Esophagus muscularis mucosa (tissue), 4 donors: ENCODE measurements at regions not wholly inside any gene's neighbourhood (a gene's known extent, or its start where the extent isn't known, plus 50 kb on each side); places are given as distances from the start of the nearest gene placed in this dataset.

ENCODE experiments used
- DNase-seq: peaks from one replicate; pipeline ENCODE4 v3.0.0-alpha.2; 2017; ENCODE audit errors: extremely low spot score
- H3K27ac ChIP-seq, 4 donors: fragments of 200-600 bp; sonication (generic); replicated peaks in 1 of 4; 1 replicate in 3 of 4; 2 replicates in 1 of 4; pipeline ENCODE4 v1.5.1; 2016 to 2019; ENCODE audit warnings: mild to moderate bottlenecking in 1 of 4
- H3K27me3 ChIP-seq, 4 donors: fragments of 200-600 bp; sonication (generic); one replicate each; pipeline versions ENCODE4 v1.5.1 to v1.6.0; 2016 to 2019
- H3K36me3 ChIP-seq, 4 donors: fragments of 200-600 bp; sonication (generic); one replicate each; pipeline ENCODE4 v1.5.1; 2016 to 2019
- H3K4me1 ChIP-seq, 4 donors: fragments of 200-600 bp; sonication (generic); one replicate each; pipeline ENCODE4 v1.5.1; 2016 to 2019
- H3K4me3 ChIP-seq, 4 donors: fragments of 200-600 bp; sonication (generic); 1 replicate in 2 of 4; 2 replicates in 2 of 4; pipeline ENCODE4 v1.5.1; 2016 to 2019; ENCODE audit warnings: mild to moderate bottlenecking in 4 of 4, moderate library complexity in 1 of 4
- H3K9me3 ChIP-seq, 4 donors: fragments of 200-600 bp; sonication (generic); 1 replicate in 3 of 4; 2 replicates in 1 of 4; pipeline ENCODE4 v1.5.1; 2016 to 2019
- EP300 ChIP-seq: sonication (generic); formaldehyde crosslinking; IDR thresholded peaks from one replicate; pipeline ENCODE4 v1.6.1; 2017; ENCODE audit warnings: antibody characterized with exemption
- POLR2A ChIP-seq: fragments of 450-650 bp; IDR thresholded peaks from one replicate; pipeline ENCODE4 v1.6.1; 2017; ENCODE audit warnings: antibody characterized with exemption, moderate library complexity, mild to moderate bottlenecking, low read depth
- POLR2AphosphoS5 ChIP-seq, 2 donors: sonication (generic); formaldehyde crosslinking; IDR thresholded peaks; one replicate each; pipeline ENCODE4 v1.6.1; 2017; ENCODE audit warnings: antibody characterized with exemption in 2 of 2
- WGBS: methylation state at CpG from one replicate; pipeline ENCODE4 v1.1.5; 2018; 5-methylcytosine and 5-hydroxymethylcytosine counted together
- intact Hi-C: fragments of 100-400 bp; cut with DNase I; formaldehyde crosslinking; loops from one replicate; pipeline ENCODE4 v1.15.1; 2023
- TF ChIP-seq, protein P1 (sequence below), 3 experiments: fragments of 200-600 bp in 2 of 3; fragments of 450-650 bp in 1 of 3; sonication (generic) in 2 of 3; IDR thresholded peaks; one replicate each; pipeline ENCODE4 v1.5.1; 2017 to 2019; ENCODE audit warnings: antibody characterized with exemption in 3 of 3, mild to moderate bottlenecking in 2 of 3, moderate library complexity in 1 of 3

DNA sequence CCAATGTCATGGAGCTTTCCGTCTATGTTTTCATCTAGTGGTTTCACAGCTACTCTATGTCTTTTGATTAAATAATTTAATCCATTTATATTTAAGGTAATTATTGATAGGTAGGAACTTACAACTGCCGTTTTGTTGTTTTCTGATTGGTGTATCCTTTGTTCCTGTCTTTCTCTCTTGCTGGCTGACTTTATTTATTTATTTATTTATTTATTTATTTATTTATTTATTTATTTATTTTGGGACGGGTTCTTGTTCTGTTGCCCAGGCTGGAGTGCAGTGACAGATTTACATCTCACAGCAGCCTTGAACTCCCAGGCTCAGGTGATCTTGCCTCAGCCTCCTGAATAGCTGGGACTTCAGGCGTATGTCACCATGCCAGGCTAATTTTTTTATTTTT is 299.2 kb upstream of the COL8A1 start:
- TF ChIP-seq, protein P1, sequence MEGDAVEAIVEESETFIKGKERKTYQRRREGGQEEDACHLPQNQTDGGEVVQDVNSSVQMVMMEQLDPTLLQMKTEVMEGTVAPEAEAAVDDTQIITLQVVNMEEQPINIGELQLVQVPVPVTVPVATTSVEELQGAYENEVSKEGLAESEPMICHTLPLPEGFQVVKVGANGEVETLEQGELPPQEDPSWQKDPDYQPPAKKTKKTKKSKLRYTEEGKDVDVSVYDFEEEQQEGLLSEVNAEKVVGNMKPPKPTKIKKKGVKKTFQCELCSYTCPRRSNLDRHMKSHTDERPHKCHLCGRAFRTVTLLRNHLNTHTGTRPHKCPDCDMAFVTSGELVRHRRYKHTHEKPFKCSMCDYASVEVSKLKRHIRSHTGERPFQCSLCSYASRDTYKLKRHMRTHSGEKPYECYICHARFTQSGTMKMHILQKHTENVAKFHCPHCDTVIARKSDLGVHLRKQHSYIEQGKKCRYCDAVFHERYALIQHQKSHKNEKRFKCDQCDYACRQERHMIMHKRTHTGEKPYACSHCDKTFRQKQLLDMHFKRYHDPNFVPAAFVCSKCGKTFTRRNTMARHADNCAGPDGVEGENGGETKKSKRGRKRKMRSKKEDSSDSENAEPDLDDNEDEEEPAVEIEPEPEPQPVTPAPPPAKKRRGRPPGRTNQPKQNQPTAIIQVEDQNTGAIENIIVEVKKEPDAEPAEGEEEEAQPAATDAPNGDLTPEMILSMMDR (IDR thresholded peaks at IDR 0.05) = no peak
- no peak for TF ChIP-seq EP300
- TF ChIP-seq POLR2AphosphoS5 (IDR thresholded peaks at IDR 0.05) = no peak
- TF ChIP-seq POLR2A = no peak
- no peak for DNase-seq
- Histone ChIP-seq H3K27me3 (no peaks in the 10 kb centered on the region), H3K36me3 (no peaks in the 10 kb centered on the region), H3K4me3 (no peak overlapping the region), H3K27ac (no peak overlapping the region), H3K4me1 (no peaks in the 10 kb centered on the region), H3K9me3 (peaks cover 0 to 7% (median 0%) of the 10 kb centered on the region in 4 donors)
- intact Hi-C loops = no loop called here
- 92% methylated on average over 4 of the region's 4 CpGs for WGBS

GRCh38 chr3:99332718-99333117 is 305.7 kb upstream of the COL8A1 start:
- TF ChIP-seq EP300 (no peak), POLR2AphosphoS5 (IDR thresholded peaks at IDR 0.05) (no peak), POLR2A (no peak)
- TF ChIP-seq, protein P1 (IDR thresholded peaks at IDR 0.05) = no peak
- no peak for DNase-seq
- Histone ChIP-seq H3K4me1 (no peaks in the 10 kb centered on the region), H3K9me3 (no peaks in the 10 kb centered on the region), H3K27me3 (no peaks in the 10 kb centered on the region), H3K4me3 (no peak overlapping the region), H3K27ac (no peak overlapping the region), H3K36me3 (no peaks in the 10 kb centered on the region)
- 77% methylated on average over 3 of the region's 3 CpGs for WGBS
- intact Hi-C loops = no loop called here

DNA sequence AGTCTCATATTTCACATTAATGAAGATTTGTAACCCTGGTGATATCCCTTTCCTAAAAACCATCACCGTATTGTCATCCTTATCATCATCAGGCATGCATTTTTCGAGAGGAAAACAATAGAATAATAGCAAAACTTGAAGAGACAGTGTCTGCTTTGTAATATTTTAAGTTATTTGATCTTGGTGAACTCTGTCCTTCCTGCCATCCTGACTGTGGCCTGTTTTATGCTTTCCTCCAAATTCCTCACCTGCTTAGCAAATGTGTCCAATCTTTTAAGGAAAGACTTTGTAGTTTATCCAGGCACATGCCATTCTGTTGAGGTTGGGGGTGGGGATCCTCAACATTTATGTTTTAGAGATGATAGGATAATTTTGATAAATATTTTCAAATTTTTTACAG is 306.1 kb upstream of the COL8A1 start:
- Histone ChIP-seq H3K27me3 (no peaks in the 10 kb centered on the region), H3K36me3 (no peaks in the 10 kb centered on the region), H3K4me3 (no peak overlapping the region), H3K9me3 (no peaks in the 10 kb centered on the region), H3K27ac (no peak overlapping the region), H3K4me1 (no peaks in the 10 kb centered on the region)
- no peak for DNase-seq
- 73% methylated on average over 2 of the region's 2 CpGs for WGBS
- TF ChIP-seq POLR2A (no peak), EP300 (no peak), POLR2AphosphoS5 (IDR thresholded peaks at IDR 0.05) (no peak)
- TF ChIP-seq, protein P1 (IDR thresholded peaks at IDR 0.05) = no peak
- intact Hi-C loops = no loop called here

GRCh38 chr3:99330924-99331532 is 307.4 kb upstream of the COL8A1 start:
- WGBS = 100% methylated on average over 1 of the region's 1 CpG
- no peak for DNase-seq
- Histone ChIP-seq H3K4me1 (no peaks in the 10 kb centered on the region), H3K4me3 (no peak overlapping the region), H3K9me3 (no peaks in the 10 kb centered on the region), H3K36me3 (no peaks in the 10 kb centered on the region), H3K27me3 (no peaks in the 10 kb centered on the region), H3K27ac (no peak overlapping the region)
- intact Hi-C loops = no loop called here
- TF ChIP-seq EP300 (no peak), POLR2AphosphoS5 (IDR thresholded peaks at IDR 0.05) (no peak), POLR2A (no peak)
- TF ChIP-seq, protein P1 (IDR thresholded peaks at IDR 0.05) = no peak

DNA sequence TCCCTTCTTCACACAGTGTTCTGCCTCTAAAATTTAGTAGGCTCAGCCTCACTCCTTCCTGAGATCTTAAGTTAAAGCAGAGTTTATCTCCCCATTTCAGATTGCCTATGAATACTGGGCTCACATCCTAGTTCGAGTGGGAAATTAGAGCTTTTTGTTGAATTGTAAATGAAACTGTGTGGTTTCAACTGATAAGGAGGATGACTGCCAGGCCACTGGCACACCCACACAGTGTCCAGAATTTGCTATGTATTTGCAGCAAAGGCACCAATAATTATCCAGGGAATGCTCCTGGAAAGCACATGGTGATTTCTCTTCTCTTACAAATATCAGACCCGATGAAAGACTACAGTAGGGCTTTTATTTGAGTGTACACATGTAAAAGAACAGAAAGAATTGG is 308.1 kb upstream of the COL8A1 start:
- Histone ChIP-seq H3K27ac (no peak overlapping the region), H3K36me3 (no peaks in the 10 kb centered on the region), H3K4me3 (no peak overlapping the region), H3K27me3 (no peaks in the 10 kb centered on the region), H3K4me1 (no peaks in the 10 kb centered on the region), H3K9me3 (no peaks in the 10 kb centered on the region)
- 63% methylated on average over 2 of the region's 2 CpGs for WGBS
- TF ChIP-seq POLR2AphosphoS5 (IDR thresholded peaks at IDR 0.05) = no peak
- TF ChIP-seq, protein P1 (IDR thresholded peaks at IDR 0.05) = no peak
- TF ChIP-seq EP300 = no peak
- no peak for TF ChIP-seq POLR2A
- DNase-seq = no peak
- intact Hi-C loops = no loop called here
